ENCODE measurements at regions not wholly inside any gene's neighbourhood (a gene's known extent, or its start where the extent isn't known, plus 50 kb on each side); places are given as distances from the start of the nearest gene placed in this dataset.

DNA sequence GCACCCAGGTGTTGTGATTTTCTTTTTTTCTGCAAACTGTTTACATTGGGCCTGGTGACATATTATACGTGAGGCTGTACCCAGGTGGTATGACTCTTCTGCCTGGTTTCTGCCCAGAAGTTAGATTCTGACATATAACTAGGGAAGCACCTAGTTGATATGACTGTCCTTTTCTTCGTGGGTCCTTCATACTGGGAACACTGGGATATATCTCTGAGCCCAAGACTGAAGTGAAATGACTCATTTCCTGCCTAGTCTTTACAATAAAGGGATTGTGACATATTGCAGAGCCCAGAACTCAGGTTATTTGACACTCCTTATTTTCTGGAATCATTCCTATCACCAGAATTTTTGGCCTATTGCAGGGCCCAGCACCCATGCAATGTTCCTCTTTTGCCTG lies 1121.6 kb upstream of the AMELY start:
- CTCF ChIA-PET = no interaction called here
- Mint-ChIP-seq H3K36me3 (ENCODE audit: low read depth) (no peaks in the 10 kb centered on the region), H3K4me1 (ENCODE audit: low read depth) (no peaks in the 10 kb centered on the region), H3K27me3 (no peaks in the 10 kb centered on the region), H3K4me3 (no peak overlapping the region), H3K9me3 (no peaks in the 10 kb centered on the region), H3K27ac (no peak overlapping the region)
- DNase-seq (no peak), ATAC-seq (ENCODE audit: poor library complexity) (no peak)
- no peaks in the 10 kb centered on the region for H3K9me3 ChIP-seq (ENCODE audit: control insufficient read depth in 1 of 2, insufficient read depth in 1 of 2, low read length in 2 of 2)
- H3K27me3 ChIP-seq (ENCODE audit: control insufficient read depth in 1 of 2, insufficient read depth in 2 of 2, low read length in 2 of 2) = no peaks in the 10 kb centered on the region
- no peaks in the 10 kb centered on the region for H3K36me3 ChIP-seq (ENCODE audit: insufficient read depth, low read length)
- intact Hi-C loops (cut with DNase I, micrococcal nuclease) = no loop called here
- POLR2A ChIA-PET = no interaction called here
- H3K27ac ChIP-seq (ENCODE audit: low read depth in 1 of 2, low read length in 2 of 2) = no peak overlapping the region
- H3K4me1 ChIP-seq (ENCODE audit: insufficient read depth, low read length) = no peaks in the 10 kb centered on the region
- H3K4me3 ChIP-seq (ENCODE audit: low read length) = no peak overlapping the region
- no peak for TF ChIP-seq CTCF (IDR thresholded peaks at IDR 0.05)

GRCh38 chrY:8020540-8020939 lies 1109.0 kb upstream of the AMELY start:
- H3K36me3 ChIP-seq (ENCODE audit: insufficient read depth, low read length) = no peaks in the 10 kb centered on the region
- DNase-seq (no peak), ATAC-seq (ENCODE audit: poor library complexity) (no peak)
- no peak overlapping the region for H3K4me3 ChIP-seq (ENCODE audit: low read length)
- no peak overlapping the region for H3K27ac ChIP-seq (ENCODE audit: low read depth in 1 of 2, low read length in 2 of 2)
- Mint-ChIP-seq H3K27me3 (no peaks in the 10 kb centered on the region), H3K9me3 (no peaks in the 10 kb centered on the region), H3K36me3 (ENCODE audit: low read depth) (no peaks in the 10 kb centered on the region), H3K27ac (no peak overlapping the region), H3K4me3 (no peak overlapping the region), H3K4me1 (ENCODE audit: low read depth) (no peaks in the 10 kb centered on the region)
- no peaks in the 10 kb centered on the region for H3K27me3 ChIP-seq (ENCODE audit: control insufficient read depth in 1 of 2, insufficient read depth in 2 of 2, low read length in 2 of 2)
- H3K4me1 ChIP-seq (ENCODE audit: insufficient read depth, low read length) = no peaks in the 10 kb centered on the region
- ChIA-PET POLR2A (no interaction called here), CTCF (no interaction called here)
- no peaks in the 10 kb centered on the region for H3K9me3 ChIP-seq (ENCODE audit: control insufficient read depth in 1 of 2, insufficient read depth in 1 of 2, low read length in 2 of 2)
- intact Hi-C loops (cut with DNase I, micrococcal nuclease) = no loop called here
- TF ChIP-seq CTCF (IDR thresholded peaks at IDR 0.05) = no peak

DNA sequence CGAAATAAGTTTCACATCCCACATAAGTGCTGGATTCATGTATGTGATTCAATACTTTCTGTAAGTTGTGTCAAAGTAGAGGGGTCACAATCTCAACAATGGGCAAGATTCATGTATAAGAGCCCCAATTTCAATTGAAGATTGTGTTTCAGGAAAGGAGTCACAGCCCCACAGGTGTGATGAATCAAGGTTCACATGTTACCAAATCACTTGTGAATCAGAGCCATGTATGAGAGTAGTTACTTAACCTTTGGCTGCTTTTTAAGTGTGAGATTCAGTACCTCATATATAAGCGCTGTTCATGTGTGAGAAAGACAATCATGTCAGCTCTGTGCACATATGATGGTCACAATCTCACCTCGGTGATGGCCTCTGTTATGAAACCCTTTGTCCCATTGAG lies 1100.0 kb upstream of the AMELY start:
- CTCF ChIA-PET = no interaction called here
- TF ChIP-seq CTCF (IDR thresholded peaks at IDR 0.05) = no peak

More for the DNA sequence above, 1100.0 kb upstream of the AMELY start:
- ATAC-seq (ENCODE audit: poor library complexity) (no peak), DNase-seq (no peak)
- Mint-ChIP-seq H3K9me3 (no peaks in the 10 kb centered on the region), H3K4me3 (no peak overlapping the region), H3K36me3 (ENCODE audit: low read depth) (no peaks in the 10 kb centered on the region), H3K27ac (no peak overlapping the region), H3K27me3 (no peaks in the 10 kb centered on the region), H3K4me1 (ENCODE audit: low read depth) (no peaks in the 10 kb centered on the region)
- no peaks in the 10 kb centered on the region for H3K4me1 ChIP-seq (ENCODE audit: insufficient read depth, low read length)
- H3K27me3 ChIP-seq (ENCODE audit: control insufficient read depth in 1 of 2, insufficient read depth in 2 of 2, low read length in 2 of 2) = no peaks in the 10 kb centered on the region
- intact Hi-C loops (cut with DNase I, micrococcal nuclease) = no loop called here
- no peak overlapping the region for H3K4me3 ChIP-seq (ENCODE audit: low read length)
- H3K27ac ChIP-seq (ENCODE audit: low read depth in 1 of 2, low read length in 2 of 2) = no peak overlapping the region
- POLR2A ChIA-PET = no interaction called here
- H3K36me3 ChIP-seq (ENCODE audit: insufficient read depth, low read length) = no peaks in the 10 kb centered on the region
- no peaks in the 10 kb centered on the region for H3K9me3 ChIP-seq (ENCODE audit: control insufficient read depth in 1 of 2, insufficient read depth in 1 of 2, low read length in 2 of 2)

Data from CD4-positive, alpha-beta T cell (primary cell).